ELR (cell line): ENCODE measurements at regions not wholly inside any gene's neighbourhood (a gene's known extent, or its start where the extent isn't known, plus 50 kb on each side); places are given as distances from the start of the nearest gene placed in this dataset.
"Not testable (repeated sequence)": the region's sequence is repeated elsewhere in the genome, so short reads cannot be mapped to it uniquely, and the experiment has no call there.

ENCODE experiments used
- DNase-seq: peaks from one replicate; pipeline ENCODE4 v3.0.0-alpha.2; 2015; ENCODE audit warnings: low read depth

GRCh38 chr9:103237571-103238109, 242.5 kb downstream of the CYLC2 start:
- not testable (repeated sequence) for DNase-seq

GRCh38 chr9:103242025-103242424, 246.9 kb downstream of the CYLC2 start:
- peak; percentile 84 for DNase-seq

- no peak for DNase-seq
These were observed 247.4 kb downstream of the CYLC2 start for GRCh38 chr9:103242486-103242885.

GRCh38 chr9:103243553-103243952, 248.4 kb downstream of the CYLC2 start:
- DNase-seq, result no peak

- peak; percentile 61 for DNase-seq
These were observed 250.2 kb downstream of the CYLC2 start for GRCh38 chr9:103245369-103245768.

GRCh38 chr9:103261951-103262350, 266.8 kb downstream of the CYLC2 start:
- DNase-seq, result no peak

GRCh38 chr9:103266064-103266463, 270.9 kb downstream of the CYLC2 start:
- no peak for DNase-seq

GRCh38 chr9:103277240-103277639, 282.1 kb downstream of the CYLC2 start:
- no peak for DNase-seq

GRCh38 chr9:103281126-103281525, 286.0 kb downstream of the CYLC2 start:
- DNase-seq, result no peak

GRCh38 chr9:103287361-103287760, 292.2 kb downstream of the CYLC2 start:
- no peak for DNase-seq

GRCh38 chr9:103296189-103296588, 301.1 kb downstream of the CYLC2 start:
- no peak for DNase-seq

- no peak for DNase-seq
These were observed 305.9 kb downstream of the CYLC2 start for GRCh38 chr9:103301051-103301450.

GRCh38 chr9:103304797-103305196, 309.7 kb downstream of the CYLC2 start:
- DNase-seq, result no peak

GRCh38 chr9:103319979-103320378, 324.8 kb downstream of the CYLC2 start:
- peak; percentile 40 for DNase-seq

- no peak for DNase-seq
These were observed 328.6 kb downstream of the CYLC2 start for GRCh38 chr9:103323699-103324098.

GRCh38 chr9:103335461-103335860, 340.3 kb downstream of the CYLC2 start:
- no peak for DNase-seq

GRCh38 chr9:103355000-103355399, 359.9 kb downstream of the CYLC2 start:
- DNase-seq, result peak; percentile 18

GRCh38 chr9:103357980-103358379, 362.8 kb downstream of the CYLC2 start:
- not testable (repeated sequence) for DNase-seq

GRCh38 chr9:103361906-103362305, 366.8 kb downstream of the CYLC2 start:
- peak; percentile 27 for DNase-seq

- DNase-seq, result no peak
These were observed 367.9 kb downstream of the CYLC2 start for GRCh38 chr9:103362986-103363385.

- peak; percentile 95 for DNase-seq
These were observed 369.6 kb downstream of the CYLC2 start for GRCh38 chr9:103364753-103365152.

- DNase-seq, result no peak
These were observed 376.0 kb downstream of the CYLC2 start for GRCh38 chr9:103371152-103371551.

GRCh38 chr9:103372828-103373227, 377.7 kb downstream of the CYLC2 start:
- no peak for DNase-seq

GRCh38 chr9:103377667-103378066, 382.5 kb downstream of the CYLC2 start:
- DNase-seq, result no peak
